CD8-positive, alpha-beta memory T cell (primary cell): ENCODE measurements at regions not wholly inside any gene's neighbourhood (a gene's known extent, or its start where the extent isn't known, plus 50 kb on each side); places are given as distances from the start of the nearest gene placed in this dataset.

Experiments
- CTCF ChIA-PET: fragments of 350-600 bp; sonication (Branson Sonifier 250); formaldehyde crosslinking; loops from one replicate; lab custom pipeline; 2021; ENCODE audit warnings: antibody characterized with exemption; lab: Charles Lee
- POLR2A ChIA-PET: fragments of 350-600 bp; sonication (Branson Sonifier 250); formaldehyde crosslinking; loops from one replicate; lab custom pipeline; 2021; ENCODE audit warnings: antibody characterized with exemption; lab: Charles Lee
- DNase-seq, 5 donors: peaks; one replicate each; pipeline versions ENCODE4 v3.0.0 to v3.0.0-alpha.2; 2020 to 2022; ENCODE audit warnings: mixed read lengths in 1 of 5
- H3K27ac ChIP-seq: one replicate; pipeline ENCODE4 v1.7.0; 2013; ENCODE audit warnings: low read depth, mild to moderate bottlenecking, low read length, moderate library complexity
- H3K27me3 ChIP-seq: 2 replicates; pipeline ENCODE4 v1.7.0; 2013; ENCODE audit warnings: low read length, mild to moderate bottlenecking; ENCODE audit not compliant: insufficient read depth, poor library complexity, severe bottlenecking
- H3K36me3 ChIP-seq: 2 replicates; pipeline ENCODE4 v1.7.0; 2013; ENCODE audit warnings: mild to moderate bottlenecking, low read length, moderate library complexity; ENCODE audit not compliant: insufficient read depth
- H3K4me1 ChIP-seq: 2 replicates; pipeline ENCODE4 v1.7.0; 2013; ENCODE audit warnings: mild to moderate bottlenecking, low read length, moderate library complexity; ENCODE audit not compliant: insufficient read depth
- H3K4me3 ChIP-seq: 2 replicates; pipeline ENCODE4 v1.7.0; 2013; ENCODE audit warnings: mild to moderate bottlenecking, low read length
- H3K9me3 ChIP-seq: 2 replicates; pipeline ENCODE4 v1.7.0; 2013; ENCODE audit warnings: mild to moderate bottlenecking, low read length
- H3K27ac Mint-ChIP-seq, 8 donors: one replicate each; pipeline ENCODE4 v1.8.0; 2020 to 2021; ENCODE audit warnings: mixed read lengths in 8 of 8, mild to moderate bottlenecking in 6 of 8, inconsistent platforms in 3 of 8, moderate library complexity in 3 of 8
- H3K27me3 Mint-ChIP-seq, 2 donors: one replicate each; pipeline ENCODE4 v1.8.0; 2020 to 2021; ENCODE audit warnings: mixed read lengths in 2 of 2, mild to moderate bottlenecking in 1 of 2, moderate library complexity in 1 of 2
- H3K36me3 Mint-ChIP-seq, 3 donors: one replicate each; pipeline ENCODE4 v1.8.0; 2020 to 2021; ENCODE audit warnings: mixed read lengths in 3 of 3, inconsistent platforms in 1 of 3, mild to moderate bottlenecking in 1 of 3
- H3K4me1 Mint-ChIP-seq, 3 donors: one replicate each; pipeline ENCODE4 v1.8.0; 2020 to 2021; ENCODE audit warnings: mixed read lengths in 3 of 3, inconsistent platforms in 1 of 3, mild to moderate bottlenecking in 1 of 3
- H3K4me3 Mint-ChIP-seq, 7 donors: one replicate each; pipeline ENCODE4 v1.8.0; 2020 to 2021; ENCODE audit warnings: mixed read lengths in 7 of 7, mild to moderate bottlenecking in 6 of 7, moderate library complexity in 4 of 7, inconsistent platforms in 2 of 7
- H3K9me3 Mint-ChIP-seq, 5 donors: one replicate each; pipeline ENCODE4 v1.8.0; 2020 to 2022; ENCODE audit warnings: mixed read lengths in 5 of 5, mild to moderate bottlenecking in 3 of 5, moderate library complexity in 2 of 5, inconsistent platforms in 1 of 5

- Histone ChIP-seq H3K27ac (no peak overlapping the region), H3K4me3 (no peak overlapping the region), H3K4me1 (no peaks in the 10 kb centered on the region), H3K9me3 (no peaks in the 10 kb centered on the region), H3K36me3 (no peaks in the 10 kb centered on the region), H3K27me3 (no peaks in the 10 kb centered on the region)
- ChIA-PET POLR2A (no interaction called here), CTCF (no interaction called here)
- DNase-seq = no peak
- Mint-ChIP-seq H3K9me3 (peaks cover 0 to 7% (median 3%) of the 10 kb centered on the region in 5 donors), H3K27me3 (no peaks in the 10 kb centered on the region), H3K4me3 (no peak overlapping the region), H3K36me3 (no peaks in the 10 kb centered on the region), H3K27ac (no peak overlapping the region), H3K4me1 (no peaks in the 10 kb centered on the region)
Observed at GRCh38 chr7:41487229-41487940, 215.5 kb downstream of the INHBA start.

- Histone ChIP-seq H3K27ac (no peak overlapping the region), H3K4me3 (no peak overlapping the region), H3K9me3 (no peaks in the 10 kb centered on the region), H3K27me3 (no peaks in the 10 kb centered on the region), H3K36me3 (no peaks in the 10 kb centered on the region), H3K4me1 (no peaks in the 10 kb centered on the region)
- CTCF ChIA-PET = no interaction called here
- no peak for DNase-seq
- Mint-ChIP-seq H3K27me3 (no peaks in the 10 kb centered on the region), H3K4me1 (no peaks in the 10 kb centered on the region), H3K9me3 (peaks cover 0 to 14% (median 3%) of the 10 kb centered on the region in 5 donors), H3K27ac (no peak overlapping the region), H3K36me3 (no peaks in the 10 kb centered on the region), H3K4me3 (no peak overlapping the region)
- POLR2A ChIA-PET = no interaction called here
Observed at GRCh38 chr7:41481353-41481752, 221.5 kb downstream of the INHBA start.

DNA sequence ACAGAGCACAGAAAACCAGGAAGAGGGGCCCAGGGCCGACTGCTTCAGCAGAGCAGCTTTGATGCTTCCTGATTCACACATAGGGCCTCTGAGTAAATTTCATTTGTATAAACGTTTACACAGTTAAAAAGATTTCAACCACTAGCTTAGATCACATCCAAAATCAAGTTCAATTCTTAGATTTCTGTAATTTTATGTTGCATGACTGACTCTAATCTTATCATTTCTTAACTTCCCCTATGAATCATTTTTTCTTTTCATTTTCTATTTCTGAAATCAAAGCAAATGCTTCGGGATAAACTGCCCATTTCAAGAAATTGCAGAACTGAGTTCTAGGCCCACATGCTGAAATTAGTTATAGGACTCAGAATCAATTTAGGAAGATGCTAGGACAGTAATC, 224.7 kb downstream of the INHBA start:
- H3K27me3 Mint-ChIP-seq = no peaks in the 10 kb centered on the region
- no peaks in the 10 kb centered on the region for H3K36me3 Mint-ChIP-seq
- H3K9me3 Mint-ChIP-seq = peaks cover 0 to 13% (median 3%) of the 10 kb centered on the region in 5 donors
- Histone ChIP-seq H3K4me3 (no peak overlapping the region), H3K9me3 (no peaks in the 10 kb centered on the region), H3K27me3 (no peaks in the 10 kb centered on the region), H3K4me1 (no peaks in the 10 kb centered on the region), H3K27ac (no peak overlapping the region), H3K36me3 (no peaks in the 10 kb centered on the region)
- no peak for DNase-seq
- H3K27ac Mint-ChIP-seq = no peak overlapping the region
- H3K4me3 Mint-ChIP-seq = no peak overlapping the region
- no peaks in the 10 kb centered on the region for H3K4me1 Mint-ChIP-seq
- CTCF ChIA-PET = interaction anchor here (1.0 kb wide), 1 partner anchor 12 kb away, joined by 3 read pairs; no protein-coding TSS in a partner anchor
- POLR2A ChIA-PET = no interaction called here

GRCh38 chr7:41476460-41476803, 226.5 kb downstream of the INHBA start:
- Mint-ChIP-seq H3K36me3 (no peaks in the 10 kb centered on the region), H3K27ac (no peak overlapping the region), H3K4me1 (no peaks in the 10 kb centered on the region), H3K4me3 (no peak overlapping the region), H3K9me3 (peaks cover 0 to 10% (median 3%) of the 10 kb centered on the region in 5 donors), H3K27me3 (no peaks in the 10 kb centered on the region)
- H3K27me3 ChIP-seq = no peaks in the 10 kb centered on the region
- DNase-seq = no peak
- H3K4me3 ChIP-seq = no peak overlapping the region
- ChIA-PET CTCF (no interaction called here), POLR2A (no interaction called here)
- H3K36me3 ChIP-seq = no peaks in the 10 kb centered on the region
- no peaks in the 10 kb centered on the region for H3K9me3 ChIP-seq
- H3K27ac ChIP-seq = no peak overlapping the region
- H3K4me1 ChIP-seq = no peaks in the 10 kb centered on the region

DNA sequence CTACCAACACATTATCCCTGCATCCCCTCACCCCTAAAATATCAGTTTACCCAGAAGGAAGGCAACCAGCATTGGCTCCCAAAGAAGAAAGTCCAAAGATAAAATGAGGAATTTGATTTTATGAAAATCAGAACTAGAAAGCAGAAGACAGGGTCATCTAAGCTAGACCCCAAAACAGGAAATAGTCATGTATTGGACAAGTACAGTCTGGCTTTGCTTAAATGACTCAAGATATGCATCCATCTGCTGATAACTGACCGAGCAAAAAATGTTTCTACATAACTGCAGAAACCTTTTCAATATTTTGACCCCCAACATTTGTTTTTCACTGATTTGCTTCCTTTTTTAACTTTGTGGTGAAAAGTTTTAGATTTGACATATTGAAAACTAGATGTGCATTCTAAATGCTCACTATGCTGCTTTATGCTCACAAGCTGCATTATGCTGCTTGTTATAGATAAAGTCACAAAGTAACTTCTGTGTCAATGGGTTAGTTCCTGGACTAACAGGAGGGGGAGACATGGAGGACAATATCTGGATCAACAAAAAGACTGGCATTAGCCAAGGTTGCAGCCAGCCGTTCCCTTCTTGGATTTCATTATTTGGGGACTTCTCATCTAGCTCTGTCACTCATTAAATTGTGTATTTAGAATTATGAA, 227.0 kb downstream of the INHBA start:
- no peaks in the 10 kb centered on the region for H3K4me1 ChIP-seq
- no peaks in the 10 kb centered on the region for H3K27me3 Mint-ChIP-seq
- H3K4me3 Mint-ChIP-seq = no peak overlapping the region
- no peak overlapping the region for H3K4me3 ChIP-seq
- CTCF ChIA-PET = no interaction called here
- H3K4me1 Mint-ChIP-seq = no peaks in the 10 kb centered on the region
- H3K9me3 Mint-ChIP-seq = peaks cover 0 to 10% (median 5%) of the 10 kb centered on the region in 5 donors
- POLR2A ChIA-PET = no interaction called here
- no peak for DNase-seq
- H3K27me3 ChIP-seq = no peaks in the 10 kb centered on the region
- no peaks in the 10 kb centered on the region for H3K36me3 ChIP-seq
- no peak overlapping the region for H3K27ac Mint-ChIP-seq
- H3K36me3 Mint-ChIP-seq = no peaks in the 10 kb centered on the region
- no peaks in the 10 kb centered on the region for H3K9me3 ChIP-seq
- no peak overlapping the region for H3K27ac ChIP-seq

- ChIA-PET POLR2A (no interaction called here), CTCF (no interaction called here)
- Mint-ChIP-seq H3K4me1 (no peaks in the 10 kb centered on the region), H3K9me3 (peaks cover 0 to 6% (median 4%) of the 10 kb centered on the region in 5 donors), H3K4me3 (no peak overlapping the region), H3K36me3 (no peaks in the 10 kb centered on the region), H3K27ac (no peak overlapping the region), H3K27me3 (no peaks in the 10 kb centered on the region)
- Histone ChIP-seq H3K4me3 (no peak overlapping the region), H3K27ac (no peak overlapping the region), H3K27me3 (no peaks in the 10 kb centered on the region), H3K4me1 (no peaks in the 10 kb centered on the region), H3K36me3 (no peaks in the 10 kb centered on the region), H3K9me3 (no peaks in the 10 kb centered on the region)
- DNase-seq = no peak
Observed at GRCh38 chr7:41472427-41473125, 230.3 kb downstream of the INHBA start.

- Histone ChIP-seq H3K27ac (no peak overlapping the region), H3K4me3 (no peak overlapping the region), H3K36me3 (no peaks in the 10 kb centered on the region), H3K27me3 (no peaks in the 10 kb centered on the region), H3K4me1 (no peaks in the 10 kb centered on the region), H3K9me3 (no peaks in the 10 kb centered on the region)
- no peak for DNase-seq
- POLR2A ChIA-PET = no interaction called here
- H3K27ac Mint-ChIP-seq = no peak overlapping the region
- H3K4me3 Mint-ChIP-seq = no peak overlapping the region
- H3K9me3 Mint-ChIP-seq = peaks cover 0 to 7% (median 5%) of the 10 kb centered on the region in 5 donors
- CTCF ChIA-PET = no interaction called here
- H3K4me1 Mint-ChIP-seq = no peaks in the 10 kb centered on the region
- no peaks in the 10 kb centered on the region for H3K36me3 Mint-ChIP-seq
- no peaks in the 10 kb centered on the region for H3K27me3 Mint-ChIP-seq
Observed at GRCh38 chr7:41470081-41470480, 232.8 kb downstream of the INHBA start.

- H3K9me3 ChIP-seq = no peaks in the 10 kb centered on the region
- Mint-ChIP-seq H3K27me3 (no peaks in the 10 kb centered on the region), H3K36me3 (no peaks in the 10 kb centered on the region), H3K27ac (no peak overlapping the region), H3K4me1 (no peaks in the 10 kb centered on the region), H3K9me3 (peaks cover 0 to 9% (median 6%) of the 10 kb centered on the region in 5 donors), H3K4me3 (no peak overlapping the region)
- no peak overlapping the region for H3K27ac ChIP-seq
- H3K36me3 ChIP-seq = no peaks in the 10 kb centered on the region
- CTCF ChIA-PET = no interaction called here
- no peaks in the 10 kb centered on the region for H3K27me3 ChIP-seq
- POLR2A ChIA-PET = no interaction called here
- no peak overlapping the region for H3K4me3 ChIP-seq
- no peaks in the 10 kb centered on the region for H3K4me1 ChIP-seq
- DNase-seq = no peak
Observed at GRCh38 chr7:41467596-41467995, 235.3 kb downstream of the INHBA start.
